ENCODE measurements at regions not wholly inside any gene's neighbourhood (a gene's known extent, or its start where the extent isn't known, plus 50 kb on each side); places are given as distances from the start of the nearest gene placed in this dataset.
"Not testable (repeated sequence)": the region's sequence is repeated elsewhere in the genome, so short reads cannot be mapped to it uniquely, and the experiment has no call there.

DNA sequence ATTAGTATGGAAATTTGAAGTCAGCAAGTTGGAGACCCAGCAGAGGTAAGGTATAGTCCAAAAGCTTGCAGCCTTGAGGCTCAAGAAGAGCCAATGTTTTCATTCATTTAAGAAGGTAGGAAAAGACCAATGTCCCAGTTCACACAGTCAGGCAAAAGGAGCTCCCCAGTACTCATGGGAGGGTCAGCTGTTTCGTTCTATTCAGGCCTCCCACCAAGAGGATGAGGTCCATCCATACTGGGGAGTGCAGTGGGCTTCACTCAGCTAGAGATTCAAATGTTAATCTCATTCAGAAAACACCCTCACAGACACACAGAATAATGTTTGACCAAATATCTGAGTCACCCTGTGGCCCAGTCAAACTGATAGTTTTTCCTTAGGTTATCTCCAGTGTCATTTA lies 96.9 kb upstream of the ZNF658 start:
- not testable (repeated sequence) for H3K36me3 ChIP-seq (ENCODE audit: control insufficient read depth, insufficient read depth, low read length); H3K4me3 ChIP-seq (ENCODE audit: extremely low read depth, insufficient read depth, low read length, poor library complexity, severe bottlenecking); H3K27ac ChIP-seq (ENCODE audit: low read depth, low read length, severe bottlenecking); H3K4me1 ChIP-seq (ENCODE audit: control insufficient read depth, insufficient read depth, low read length, poor library complexity, severe bottlenecking); H3K9me3 ChIP-seq (ENCODE audit: control insufficient read depth, low read length)
- WGBS, 2 experiments (ENCODE audit: insufficient coverage in 2 of 2): 67% methylated on average over 1 of the region's 1 CpG; no CpG with 5 or more reads in 1 of the 2 experiments

DNA sequence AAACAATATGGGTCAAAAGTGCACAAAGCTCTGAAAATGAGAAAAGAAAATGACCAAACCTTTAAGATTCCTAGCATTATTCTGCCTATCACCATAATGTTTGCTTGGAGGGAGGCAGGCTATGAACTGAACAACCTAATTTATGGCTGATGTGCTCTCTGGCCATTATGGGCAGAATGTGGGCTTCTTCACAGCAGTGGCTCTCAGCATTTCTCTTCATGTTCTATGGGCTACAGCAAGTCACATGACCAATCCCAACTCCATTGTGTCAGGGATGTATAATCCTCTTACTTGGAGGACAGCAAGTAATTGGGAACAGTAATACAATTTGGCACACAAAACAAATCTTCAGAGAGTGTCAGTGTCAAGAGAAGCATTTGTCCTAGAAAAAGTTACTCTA lies 90.3 kb upstream of the ZNF658 start:
- not testable (repeated sequence) for H3K27ac ChIP-seq (ENCODE audit: low read depth, low read length, severe bottlenecking); H3K4me1 ChIP-seq (ENCODE audit: control insufficient read depth, insufficient read depth, low read length, poor library complexity, severe bottlenecking)

DNA sequence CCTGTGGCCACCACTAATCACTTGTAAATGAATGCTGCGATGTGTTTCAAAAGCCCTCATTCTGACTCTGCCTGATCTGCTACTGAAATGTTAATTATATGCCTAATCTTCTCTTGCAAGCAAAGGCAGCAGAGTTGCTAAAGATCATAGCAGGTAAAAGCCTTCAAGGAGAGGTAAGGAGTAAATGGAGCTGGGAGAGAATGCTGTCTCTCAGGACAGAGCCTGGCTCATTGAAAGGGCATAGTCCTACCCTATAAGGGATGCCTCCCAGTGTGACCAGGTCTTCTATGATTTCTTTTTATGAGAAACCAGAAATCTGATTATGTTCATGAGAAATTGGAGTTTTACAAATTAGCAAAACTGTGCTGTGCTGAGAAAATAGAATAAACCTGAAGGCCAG lies 88.2 kb upstream of the ZNF658 start:
- not testable (repeated sequence) for H3K9me3 ChIP-seq (ENCODE audit: control insufficient read depth, low read length); H3K4me1 ChIP-seq (ENCODE audit: control insufficient read depth, insufficient read depth, low read length, poor library complexity, severe bottlenecking); H3K36me3 ChIP-seq (ENCODE audit: control insufficient read depth, insufficient read depth, low read length); H3K4me3 ChIP-seq (ENCODE audit: extremely low read depth, insufficient read depth, low read length, poor library complexity, severe bottlenecking); H3K27ac ChIP-seq (ENCODE audit: low read depth, low read length, severe bottlenecking)
- WGBS, 2 experiments (ENCODE audit: insufficient coverage in 2 of 2): no CpG with 5 or more reads among the region's 1 CpG

More for the DNA sequence above, 90.3 kb upstream of the ZNF658 start:
- not testable (repeated sequence) for H3K9me3 ChIP-seq (ENCODE audit: control insufficient read depth, low read length); H3K36me3 ChIP-seq (ENCODE audit: control insufficient read depth, insufficient read depth, low read length); H3K4me3 ChIP-seq (ENCODE audit: extremely low read depth, insufficient read depth, low read length, poor library complexity, severe bottlenecking)

DNA sequence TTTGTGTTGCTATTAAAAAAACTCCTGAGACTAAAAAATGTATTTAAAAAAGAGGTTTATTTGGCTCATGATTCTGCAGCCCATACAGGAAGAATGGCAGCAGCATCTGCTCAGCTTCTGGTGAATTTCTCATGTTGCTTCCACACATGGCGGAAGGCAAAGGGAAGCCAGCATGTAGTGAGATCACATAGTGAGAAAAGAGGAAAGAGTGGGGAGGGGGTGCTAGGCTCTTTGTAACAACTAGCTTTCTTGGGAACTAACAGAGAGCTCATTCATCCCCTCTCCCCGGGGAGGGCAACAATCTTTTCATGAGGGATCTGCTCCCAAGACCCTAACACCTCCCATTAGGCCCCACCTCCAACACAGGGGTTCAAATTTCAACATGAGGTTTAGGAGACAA lies 87.6 kb upstream of the ZNF658 start:
- H3K27ac ChIP-seq (ENCODE audit: low read depth, low read length, severe bottlenecking): peak overlapping the region; percentile 53
- H3K9me3 ChIP-seq (ENCODE audit: control insufficient read depth, low read length); H3K4me3 ChIP-seq (ENCODE audit: extremely low read depth, insufficient read depth, low read length, poor library complexity, severe bottlenecking); H3K36me3 ChIP-seq (ENCODE audit: control insufficient read depth, insufficient read depth, low read length); H3K4me1 ChIP-seq (ENCODE audit: control insufficient read depth, insufficient read depth, low read length, poor library complexity, severe bottlenecking): not testable (repeated sequence)
- whole genome bisulfite sequencing, 2 experiments (ENCODE audit: insufficient coverage in 2 of 2): no CpG with 5 or more reads among the region's 2 CpGs

DNA sequence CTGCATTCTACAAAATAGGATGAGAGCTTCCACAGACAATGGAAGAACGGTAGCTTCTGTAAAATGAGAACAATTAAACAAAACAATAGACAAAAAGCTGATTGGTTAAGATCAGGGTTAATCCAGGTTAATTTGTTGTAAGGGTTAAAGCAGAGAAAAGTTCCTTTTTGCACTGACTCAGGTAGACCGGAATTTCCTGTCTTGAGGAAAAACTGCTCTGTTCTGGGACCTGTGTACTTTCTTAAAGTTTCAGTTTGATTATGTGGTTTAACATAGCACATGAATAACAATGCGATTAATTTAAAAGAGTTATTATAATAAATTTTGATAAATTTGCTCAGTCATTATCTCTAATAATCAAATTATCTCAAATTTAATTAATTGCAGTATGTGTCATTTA lies 86.5 kb upstream of the ZNF658 start:
- H3K9me3 ChIP-seq (ENCODE audit: control insufficient read depth, low read length); H3K27ac ChIP-seq (ENCODE audit: low read depth, low read length, severe bottlenecking); H3K36me3 ChIP-seq (ENCODE audit: control insufficient read depth, insufficient read depth, low read length); H3K4me1 ChIP-seq (ENCODE audit: control insufficient read depth, insufficient read depth, low read length, poor library complexity, severe bottlenecking); H3K4me3 ChIP-seq (ENCODE audit: extremely low read depth, insufficient read depth, low read length, poor library complexity, severe bottlenecking): not testable (repeated sequence)
- no CpG with 5 or more reads among the region's 3 CpGs for WGBS, 2 experiments (ENCODE audit: insufficient coverage in 2 of 2)

DNA sequence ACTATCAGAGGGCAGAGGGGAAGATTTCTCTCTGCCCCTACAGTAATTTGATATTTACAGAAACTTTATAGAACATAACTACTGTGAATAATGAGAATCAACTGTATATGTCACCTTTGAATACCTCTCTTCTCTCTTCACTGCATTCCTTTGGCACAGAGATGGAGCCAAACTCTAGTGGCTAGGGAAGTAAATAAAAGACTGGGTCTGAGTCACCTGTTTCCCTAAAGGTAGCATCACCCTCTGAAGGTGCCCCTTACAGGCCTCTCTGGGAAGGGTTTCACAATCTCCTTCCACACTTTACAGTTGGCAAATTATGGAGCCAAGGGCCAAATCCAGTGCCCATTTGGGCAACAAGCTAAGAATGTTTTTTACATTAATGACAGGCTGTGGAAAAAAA lies 81.0 kb upstream of the ZNF658 start:
- H3K36me3 ChIP-seq (ENCODE audit: control insufficient read depth, insufficient read depth, low read length); H3K4me3 ChIP-seq (ENCODE audit: extremely low read depth, insufficient read depth, low read length, poor library complexity, severe bottlenecking); H3K4me1 ChIP-seq (ENCODE audit: control insufficient read depth, insufficient read depth, low read length, poor library complexity, severe bottlenecking); H3K9me3 ChIP-seq (ENCODE audit: control insufficient read depth, low read length); H3K27ac ChIP-seq (ENCODE audit: low read depth, low read length, severe bottlenecking): not testable (repeated sequence)

DNA sequence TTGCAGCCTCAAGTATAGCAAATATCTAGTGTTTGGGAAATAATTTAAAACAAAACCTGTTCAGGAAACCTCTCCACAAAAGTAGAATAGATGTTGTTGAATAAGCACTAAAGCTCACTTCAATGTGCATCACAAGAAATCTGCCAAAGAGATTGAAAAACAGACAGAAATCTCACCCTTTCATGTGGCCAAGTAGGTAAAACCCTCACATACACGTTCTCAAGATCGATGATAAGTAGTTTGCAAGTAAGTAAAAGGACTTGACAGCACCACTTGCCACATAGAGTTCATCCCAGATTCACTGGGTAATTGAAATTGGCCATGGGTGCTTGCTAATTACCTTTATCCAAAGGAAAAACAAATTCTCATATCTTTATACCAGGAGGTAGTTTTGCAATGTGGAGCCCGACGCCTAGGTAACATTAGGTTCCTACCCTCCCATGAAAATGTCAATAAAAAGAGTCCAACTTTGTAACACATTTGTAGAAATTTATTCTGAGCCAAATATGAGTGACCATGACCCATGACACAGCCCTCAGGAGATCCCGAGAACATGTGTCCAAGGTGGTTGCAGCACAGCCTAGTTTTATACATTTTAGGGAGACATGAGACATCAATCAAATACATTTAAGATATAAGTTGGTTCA lies 80.4 kb upstream of the ZNF658 start:
- H3K9me3 ChIP-seq (ENCODE audit: control insufficient read depth, low read length); H3K4me1 ChIP-seq (ENCODE audit: control insufficient read depth, insufficient read depth, low read length, poor library complexity, severe bottlenecking); H3K36me3 ChIP-seq (ENCODE audit: control insufficient read depth, insufficient read depth, low read length); H3K27ac ChIP-seq (ENCODE audit: low read depth, low read length, severe bottlenecking); H3K4me3 ChIP-seq (ENCODE audit: extremely low read depth, insufficient read depth, low read length, poor library complexity, severe bottlenecking): not testable (repeated sequence)
- WGBS, 2 experiments (ENCODE audit: insufficient coverage in 2 of 2): no CpG with 5 or more reads among the region's 5 CpGs

DNA sequence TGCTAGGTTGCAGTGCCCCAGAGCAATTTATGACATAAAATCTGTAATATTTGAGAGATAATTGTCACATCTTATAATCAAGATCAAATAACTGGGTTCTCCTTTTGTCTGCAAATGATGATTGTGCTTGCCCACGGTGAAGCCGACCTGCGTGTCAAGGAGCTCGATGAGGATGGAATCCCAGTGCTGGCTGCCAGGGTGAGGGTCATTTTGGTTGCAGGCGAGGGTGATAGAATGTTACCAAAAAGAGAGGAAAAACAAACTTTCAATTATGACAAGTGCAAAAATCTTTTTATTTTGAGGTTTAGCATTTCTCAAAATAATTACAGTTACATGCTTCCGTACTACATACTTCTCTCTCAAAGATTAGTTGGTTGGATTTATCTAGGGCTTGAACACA lies 76.4 kb upstream of the ZNF658 start:
- WGBS, 2 experiments (ENCODE audit: insufficient coverage in 2 of 2): 83 to 90% methylated on average over 1 to 4 of the region's 6 CpGs
- H3K4me3 ChIP-seq (ENCODE audit: extremely low read depth, insufficient read depth, low read length, poor library complexity, severe bottlenecking); H3K27ac ChIP-seq (ENCODE audit: low read depth, low read length, severe bottlenecking); H3K36me3 ChIP-seq (ENCODE audit: control insufficient read depth, insufficient read depth, low read length); H3K9me3 ChIP-seq (ENCODE audit: control insufficient read depth, low read length); H3K4me1 ChIP-seq (ENCODE audit: control insufficient read depth, insufficient read depth, low read length, poor library complexity, severe bottlenecking): not testable (repeated sequence)

DNA sequence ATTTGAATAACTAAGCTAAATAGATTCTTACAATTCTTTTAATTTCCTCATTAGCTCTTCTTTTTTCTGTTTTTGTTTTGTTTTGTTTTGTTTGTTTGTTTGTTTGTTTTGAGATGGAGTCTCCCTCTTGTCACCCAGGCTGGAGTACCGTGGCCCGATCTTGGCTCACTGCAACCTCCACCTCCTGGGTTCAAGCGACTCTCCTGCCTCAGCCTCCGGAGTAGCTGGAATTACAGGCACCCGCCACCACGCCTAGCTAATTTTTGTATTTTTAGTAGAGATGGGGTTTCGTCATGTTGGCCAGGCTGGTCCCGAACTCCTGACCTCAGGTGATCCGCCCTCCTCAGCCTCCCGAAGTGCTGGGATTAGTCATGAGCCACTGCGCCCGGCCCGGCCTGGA lies 70.7 kb upstream of the ZNF658 start:
- not testable (repeated sequence) for H3K27ac ChIP-seq (ENCODE audit: low read depth, low read length, severe bottlenecking); H3K36me3 ChIP-seq (ENCODE audit: control insufficient read depth, insufficient read depth, low read length); H3K9me3 ChIP-seq (ENCODE audit: control insufficient read depth, low read length); H3K4me1 ChIP-seq (ENCODE audit: control insufficient read depth, insufficient read depth, low read length, poor library complexity, severe bottlenecking); H3K4me3 ChIP-seq (ENCODE audit: extremely low read depth, insufficient read depth, low read length, poor library complexity, severe bottlenecking)
- 89% methylated on average over 5 of the region's 13 CpGs; no CpG with 5 or more reads in 1 of the 2 experiments for WGBS, 2 experiments (ENCODE audit: insufficient coverage in 2 of 2)

DNA sequence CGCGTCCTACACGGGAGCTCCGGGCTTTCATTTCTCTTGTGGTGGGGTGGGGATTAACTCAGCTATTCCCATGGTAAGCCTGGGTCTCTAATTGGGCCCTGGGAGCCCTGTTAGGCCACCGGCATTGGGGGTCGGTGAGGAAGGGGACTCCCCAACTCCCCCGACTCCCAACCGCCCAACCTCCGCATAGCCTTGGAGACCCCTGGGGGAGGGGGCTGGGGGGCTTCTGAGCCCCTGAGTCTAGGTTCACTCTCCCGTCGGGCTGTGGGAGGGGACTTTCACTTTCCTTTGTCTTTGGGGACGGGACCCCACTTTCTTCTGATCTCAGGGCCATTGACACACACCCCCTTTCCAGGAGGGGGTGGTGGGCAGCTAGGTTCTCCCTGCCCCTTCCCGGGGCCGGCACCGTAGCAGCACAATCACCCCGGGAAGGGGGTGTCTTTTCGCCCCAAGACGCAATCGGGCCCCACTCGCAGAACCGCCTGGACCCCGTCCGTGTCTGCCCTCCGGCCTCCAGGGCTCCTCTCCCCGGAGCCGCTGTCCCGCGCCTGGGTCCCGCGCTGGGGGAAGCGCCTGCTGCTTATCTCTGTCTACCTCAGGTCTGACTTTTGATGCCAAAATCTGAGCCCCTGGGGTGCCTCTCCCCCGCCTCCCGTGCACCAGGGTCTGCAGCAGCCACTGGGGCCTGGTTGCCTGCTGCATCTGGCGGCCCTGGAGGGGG lies 69.6 kb upstream of the ZNF658 start:
- WGBS, 2 experiments (ENCODE audit: insufficient coverage in 2 of 2): 80 to 96% methylated on average over 4 to 8 of the region's 34 CpGs
- not testable (repeated sequence) for H3K4me3 ChIP-seq (ENCODE audit: extremely low read depth, insufficient read depth, low read length, poor library complexity, severe bottlenecking); H3K4me1 ChIP-seq (ENCODE audit: control insufficient read depth, insufficient read depth, low read length, poor library complexity, severe bottlenecking); H3K27ac ChIP-seq (ENCODE audit: low read depth, low read length, severe bottlenecking); H3K36me3 ChIP-seq (ENCODE audit: control insufficient read depth, insufficient read depth, low read length); H3K9me3 ChIP-seq (ENCODE audit: control insufficient read depth, low read length)

DNA sequence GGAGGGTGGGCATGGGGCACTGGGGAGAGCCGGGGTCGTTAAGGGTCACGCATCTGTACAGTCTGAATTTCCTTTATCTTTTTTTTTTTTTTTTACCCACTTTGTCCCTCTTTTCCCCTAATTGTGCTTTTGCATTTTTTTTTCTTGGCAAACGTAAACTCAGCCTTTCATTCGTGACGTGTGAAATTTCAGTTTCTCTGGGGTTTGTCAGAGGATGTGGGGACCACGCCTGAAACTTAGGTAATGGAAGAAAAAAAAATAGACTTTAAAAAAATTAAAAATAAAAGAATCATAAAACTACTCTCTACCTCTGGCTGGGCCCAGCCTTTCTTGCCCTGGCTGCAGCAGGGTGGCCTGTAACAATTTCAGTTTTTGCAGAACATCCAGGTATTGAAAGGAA lies 68.3 kb upstream of the ZNF658 start:
- WGBS, 2 experiments (ENCODE audit: insufficient coverage in 2 of 2): 76% methylated on average over 3 of the region's 7 CpGs; no CpG with 5 or more reads in 1 of the 2 experiments
- not testable (repeated sequence) for H3K4me3 ChIP-seq (ENCODE audit: extremely low read depth, insufficient read depth, low read length, poor library complexity, severe bottlenecking); H3K36me3 ChIP-seq (ENCODE audit: control insufficient read depth, insufficient read depth, low read length); H3K4me1 ChIP-seq (ENCODE audit: control insufficient read depth, insufficient read depth, low read length, poor library complexity, severe bottlenecking); H3K27ac ChIP-seq (ENCODE audit: low read depth, low read length, severe bottlenecking); H3K9me3 ChIP-seq (ENCODE audit: control insufficient read depth, low read length)

Measured in mesodermal cell (in vitro differentiated cells).